OCI-LY1 (cell line): ENCODE measurements at regions not wholly inside any gene's neighbourhood (a gene's known extent, or its start where the extent isn't known, plus 50 kb on each side); places are given as distances from the start of the nearest gene placed in this dataset.

Source experiments
- H2AFZ ChIP-seq: fragments of 200-600 bp; sonication (generic), shearing (Covaris generic); 2 replicates; pipeline ENCODE4 v1.6.0; 2014; ENCODE audit warnings: antibody characterized with exemption, mild to moderate bottlenecking, low read length
- H3F3A ChIP-seq: fragments of 200-600 bp; sonication (generic), shearing (Covaris generic); 2 replicates; pipeline ENCODE4 v1.6.0; 2014; ENCODE audit warnings: mild to moderate bottlenecking, antibody characterized with exemption, low read length, moderate library complexity; ENCODE audit not compliant: insufficient read depth
- H3K27ac ChIP-seq: fragments of 200-600 bp; sonication (generic); 2 replicates; pipeline ENCODE4 v1.5.1; 2014; ENCODE audit warnings: low read length, mixed run types, mild to moderate bottlenecking, low read depth; ENCODE audit not compliant: poor library complexity, severe bottlenecking
- H3K27me3 ChIP-seq: fragments of 200-600 bp; sonication (generic); 2 replicates; pipeline ENCODE4 v1.6.0; 2014; ENCODE audit warnings: antibody characterized with exemption, mild to moderate bottlenecking, low read length, moderate library complexity; ENCODE audit not compliant: insufficient read depth
- H3K36me3 ChIP-seq: fragments of 200-600 bp; sonication (generic); 2 replicates; pipeline ENCODE4 v1.6.1; 2014; ENCODE audit warnings: mild to moderate bottlenecking, antibody characterized with exemption, low read length, moderate library complexity, mixed read lengths; ENCODE audit not compliant: insufficient read depth
- H3K4me1 ChIP-seq: fragments of 200-600 bp; sonication (generic); 2 replicates; pipeline ENCODE4 v1.5.1; 2014; ENCODE audit warnings: mild to moderate bottlenecking, low read length, moderate library complexity; ENCODE audit not compliant: insufficient read depth, severe bottlenecking
- H3K4me2 ChIP-seq: fragments of 200-600 bp; sonication (generic), shearing (Covaris generic); 2 replicates; pipeline ENCODE4 v1.6.1; 2014; ENCODE audit warnings: low read length
- H3K4me3 ChIP-seq: fragments of 200-600 bp; sonication (generic); 2 replicates; pipeline ENCODE4 v1.5.1; 2014; ENCODE audit warnings: low read length, low read depth, mild to moderate bottlenecking, mixed read lengths; ENCODE audit not compliant: poor library complexity, severe bottlenecking
- H3K79me2 ChIP-seq: fragments of 200-600 bp; shearing (Covaris generic); 2 replicates; pipeline ENCODE4 v1.6.1; 2016; ENCODE audit warnings: mixed run types, low read length, mixed read lengths; ENCODE audit not compliant: insufficient read depth
- H3K9ac ChIP-seq: fragments of 200-600 bp; sonication (generic), shearing (Covaris generic); 2 replicates; pipeline ENCODE4 v1.6.1; 2014; ENCODE audit warnings: mild to moderate bottlenecking, low read length, mixed read lengths
- H3K9me2 ChIP-seq: fragments of 200-600 bp; sonication (generic), shearing (Covaris generic); 2 replicates; pipeline ENCODE4 v1.6.1; 2014; ENCODE audit warnings: low read depth, mild to moderate bottlenecking, low read length, mixed read lengths
- H3K9me3 ChIP-seq: fragments of 200-600 bp; shearing (Covaris generic); 2 replicates; pipeline ENCODE4 v1.6.1; 2014; ENCODE audit warnings: low read length, mixed read lengths
- H4K20me1 ChIP-seq: fragments of 200-600 bp; sonication (generic), shearing (Covaris generic); 2 replicates; pipeline ENCODE4 v1.6.0; 2016; ENCODE audit warnings: mild to moderate bottlenecking, low read length; ENCODE audit not compliant: insufficient read depth
- CTCF ChIP-seq: fragments of 200-600 bp; sonication (generic), shearing (Covaris generic); IDR thresholded peaks from 2 replicates; pipeline ENCODE4 v1.5.1; 2017; ENCODE audit warnings: mild to moderate bottlenecking, antibody characterized with exemption, low read length, moderate library complexity, mixed read lengths
- EZH2 ChIP-seq: fragments of 200-600 bp; sonication (generic), shearing (Covaris generic); IDR thresholded peaks from 2 replicates; pipeline ENCODE4 v1.8.0; 2017; ENCODE audit warnings: borderline replicate concordance, mixed run types, mild to moderate bottlenecking, antibody characterized with exemption, low read length, moderate library complexity, mixed read lengths

DNA sequence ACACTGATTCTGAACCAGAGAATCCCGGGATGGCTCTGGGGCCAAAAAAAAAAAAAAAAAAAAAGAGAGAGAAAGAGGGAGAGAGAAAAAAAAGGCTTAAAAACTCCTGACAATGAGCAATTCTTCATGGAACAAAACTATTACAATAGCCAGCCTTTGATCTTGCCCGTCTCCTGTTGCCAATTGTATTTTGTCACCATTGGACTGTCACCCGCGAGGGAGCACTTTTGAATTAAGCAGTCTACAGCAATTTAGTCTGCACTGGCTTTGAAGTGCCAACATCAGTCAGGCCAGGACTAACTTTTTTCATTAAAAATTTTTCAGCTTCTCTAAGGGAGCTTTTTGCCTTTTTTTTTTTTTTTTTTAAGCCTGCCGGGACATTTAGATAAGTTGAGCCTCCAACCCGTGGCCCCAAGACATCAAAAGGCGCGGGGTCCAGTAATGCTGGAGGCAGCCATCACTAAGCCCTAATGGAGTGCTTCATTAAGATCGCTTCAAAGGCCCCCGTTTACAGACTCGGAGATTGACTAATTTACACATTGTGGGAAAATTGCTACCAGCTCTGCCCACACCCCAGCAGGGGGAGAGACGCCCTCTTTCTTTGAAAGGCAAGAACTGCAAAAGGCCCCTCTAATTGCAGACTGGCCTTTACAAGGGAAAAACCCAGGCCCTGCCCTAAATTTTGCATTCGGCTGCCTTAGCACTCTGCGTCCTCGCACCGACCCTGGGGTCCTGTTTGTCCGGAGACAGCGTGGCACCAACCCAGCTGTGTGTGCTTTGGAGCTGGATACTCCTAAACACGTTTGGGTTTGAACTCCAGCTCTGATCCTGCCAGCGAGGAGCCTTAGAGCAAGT lies 98.1 kb upstream of the MSX1 start:
- H3K4me3 ChIP-seq, result no peak overlapping the region
- no peaks in the 10 kb centered on the region for H3K79me2 ChIP-seq
- H3K27me3 ChIP-seq, result no peaks in the 10 kb centered on the region
- no peaks in the 10 kb centered on the region for H3K4me1 ChIP-seq
- TF ChIP-seq CTCF (peak; percentile 41), EZH2 (no peak)
- no peaks in the 10 kb centered on the region for H3F3A ChIP-seq
- H3K9ac ChIP-seq, result no peak overlapping the region
- no peak overlapping the region for H3K4me2 ChIP-seq
- H3K36me3 ChIP-seq, result no peaks in the 10 kb centered on the region
- no peaks in the 10 kb centered on the region for H4K20me1 ChIP-seq
- no peak overlapping the region for H2AFZ ChIP-seq
- no peaks in the 10 kb centered on the region for H3K9me3 ChIP-seq
- no peaks in the 10 kb centered on the region for H3K9me2 ChIP-seq
- H3K27ac ChIP-seq, result no peak overlapping the region

GRCh38 chr4:4759883-4760282 lies 99.6 kb upstream of the MSX1 start:
- no peaks in the 10 kb centered on the region for H3F3A ChIP-seq
- no peaks in the 10 kb centered on the region for H3K27me3 ChIP-seq
- H3K9me3 ChIP-seq, result no peaks in the 10 kb centered on the region
- no peak overlapping the region for H3K27ac ChIP-seq
- H3K4me1 ChIP-seq, result no peaks in the 10 kb centered on the region
- TF ChIP-seq EZH2 (no peak), CTCF (no peak)
- H2AFZ ChIP-seq, result no peak overlapping the region
- no peaks in the 10 kb centered on the region for H3K9me2 ChIP-seq
- H3K79me2 ChIP-seq, result no peaks in the 10 kb centered on the region
- H3K36me3 ChIP-seq, result no peaks in the 10 kb centered on the region
- H3K4me2 ChIP-seq, result no peak overlapping the region
- H3K9ac ChIP-seq, result no peak overlapping the region
- H4K20me1 ChIP-seq, result no peaks in the 10 kb centered on the region
- no peak overlapping the region for H3K4me3 ChIP-seq

DNA sequence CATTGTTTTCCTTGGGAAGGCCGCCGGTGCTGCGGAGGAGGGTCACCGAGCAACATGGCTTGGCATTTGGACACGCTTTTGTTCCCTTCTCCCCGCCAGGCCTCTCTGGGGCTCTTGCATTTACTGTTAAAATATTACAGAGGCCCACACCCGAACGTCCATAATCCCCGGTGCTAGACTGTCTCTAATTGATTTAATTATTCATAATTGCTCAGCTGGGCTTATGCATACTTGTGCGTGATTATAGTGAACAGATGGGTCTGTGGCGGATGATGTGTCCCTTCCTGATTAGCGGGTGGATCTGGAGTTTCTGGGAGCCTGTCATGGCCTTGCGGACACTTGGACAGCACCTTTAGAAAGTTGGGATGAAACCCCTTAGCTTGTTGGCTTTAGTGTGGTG lies 100.2 kb upstream of the MSX1 start:
- no peak for TF ChIP-seq CTCF
- no peak for TF ChIP-seq EZH2
- H3K27me3 ChIP-seq, result no peaks in the 10 kb centered on the region
- no peaks in the 10 kb centered on the region for H3K4me1 ChIP-seq

More for the DNA sequence above, 100.2 kb upstream of the MSX1 start:
- Histone ChIP-seq H3K36me3 (no peaks in the 10 kb centered on the region), H2AFZ (no peak overlapping the region), H3F3A (no peaks in the 10 kb centered on the region), H3K4me3 (no peak overlapping the region), H3K9me3 (no peaks in the 10 kb centered on the region), H4K20me1 (no peaks in the 10 kb centered on the region), H3K9me2 (no peaks in the 10 kb centered on the region), H3K79me2 (no peaks in the 10 kb centered on the region), H3K27ac (no peak overlapping the region), H3K4me2 (no peak overlapping the region), H3K9ac (no peak overlapping the region)
